ENCODE measurements at regions not wholly inside any gene's neighbourhood (a gene's known extent, or its start where the extent isn't known, plus 50 kb on each side); places are given as distances from the start of the nearest gene placed in this dataset.

- Mint-ChIP-seq H3K27ac (no peak overlapping the region), H3K4me3 (no peak overlapping the region), H3K27me3 (ENCODE audit: low read depth) (no peaks in the 10 kb centered on the region), H3K4me1 (peaks cover 3% of the 10 kb centered on the region; the same call in 1 of the 2 replicates), H3K36me3 (no peaks in the 10 kb centered on the region), H3K9me3 (0 out of 2 replicates have a peak, but pooled peaks cover 4% of the 10 kb centered on the region)
- TF ChIP-seq ETV6 (CRISPR knock-in tag; IDR thresholded peaks at IDR 0.05) (no peak), FOXP4 (CRISPR knock-in tag; IDR thresholded peaks at IDR 0.05) (no peak), E2F1 (CRISPR knock-in tag; IDR thresholded peaks at IDR 0.05) (no peak), IRF2 (CRISPR knock-in tag; IDR thresholded peaks at IDR 0.05; ENCODE audit: borderline replicate concordance, low read depth) (no peak), SMAD3 (CRISPR knock-in tag; IDR thresholded peaks at IDR 0.05; ENCODE audit: borderline replicate concordance) (no peak), HMGXB4 (CRISPR knock-in tag; IDR thresholded peaks at IDR 0.05) (no peak), CREB1 (CRISPR knock-in tag; IDR thresholded peaks at IDR 0.05) (no peak), GABPB1 (CRISPR knock-in tag; IDR thresholded peaks at IDR 0.05) (no peak), STAT6 (CRISPR knock-in tag; conservative IDR thresholded peaks at IDR 0.05; ENCODE audit: low read depth) (no peak), RELA (CRISPR knock-in tag; IDR thresholded peaks at IDR 0.05; ENCODE audit: borderline replicate concordance) (no peak), ZNF416 (CRISPR knock-in tag; IDR thresholded peaks at IDR 0.05) (no peak)
- TF ChIP-seq, protein P1, sequence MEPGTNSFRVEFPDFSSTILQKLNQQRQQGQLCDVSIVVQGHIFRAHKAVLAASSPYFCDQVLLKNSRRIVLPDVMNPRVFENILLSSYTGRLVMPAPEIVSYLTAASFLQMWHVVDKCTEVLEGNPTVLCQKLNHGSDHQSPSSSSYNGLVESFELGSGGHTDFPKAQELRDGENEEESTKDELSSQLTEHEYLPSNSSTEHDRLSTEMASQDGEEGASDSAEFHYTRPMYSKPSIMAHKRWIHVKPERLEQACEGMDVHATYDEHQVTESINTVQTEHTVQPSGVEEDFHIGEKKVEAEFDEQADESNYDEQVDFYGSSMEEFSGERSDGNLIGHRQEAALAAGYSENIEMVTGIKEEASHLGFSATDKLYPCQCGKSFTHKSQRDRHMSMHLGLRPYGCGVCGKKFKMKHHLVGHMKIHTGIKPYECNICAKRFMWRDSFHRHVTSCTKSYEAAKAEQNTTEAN (CRISPR knock-in tag; IDR thresholded peaks at IDR 0.05), result no peak
- TF ChIP-seq, protein P2, sequence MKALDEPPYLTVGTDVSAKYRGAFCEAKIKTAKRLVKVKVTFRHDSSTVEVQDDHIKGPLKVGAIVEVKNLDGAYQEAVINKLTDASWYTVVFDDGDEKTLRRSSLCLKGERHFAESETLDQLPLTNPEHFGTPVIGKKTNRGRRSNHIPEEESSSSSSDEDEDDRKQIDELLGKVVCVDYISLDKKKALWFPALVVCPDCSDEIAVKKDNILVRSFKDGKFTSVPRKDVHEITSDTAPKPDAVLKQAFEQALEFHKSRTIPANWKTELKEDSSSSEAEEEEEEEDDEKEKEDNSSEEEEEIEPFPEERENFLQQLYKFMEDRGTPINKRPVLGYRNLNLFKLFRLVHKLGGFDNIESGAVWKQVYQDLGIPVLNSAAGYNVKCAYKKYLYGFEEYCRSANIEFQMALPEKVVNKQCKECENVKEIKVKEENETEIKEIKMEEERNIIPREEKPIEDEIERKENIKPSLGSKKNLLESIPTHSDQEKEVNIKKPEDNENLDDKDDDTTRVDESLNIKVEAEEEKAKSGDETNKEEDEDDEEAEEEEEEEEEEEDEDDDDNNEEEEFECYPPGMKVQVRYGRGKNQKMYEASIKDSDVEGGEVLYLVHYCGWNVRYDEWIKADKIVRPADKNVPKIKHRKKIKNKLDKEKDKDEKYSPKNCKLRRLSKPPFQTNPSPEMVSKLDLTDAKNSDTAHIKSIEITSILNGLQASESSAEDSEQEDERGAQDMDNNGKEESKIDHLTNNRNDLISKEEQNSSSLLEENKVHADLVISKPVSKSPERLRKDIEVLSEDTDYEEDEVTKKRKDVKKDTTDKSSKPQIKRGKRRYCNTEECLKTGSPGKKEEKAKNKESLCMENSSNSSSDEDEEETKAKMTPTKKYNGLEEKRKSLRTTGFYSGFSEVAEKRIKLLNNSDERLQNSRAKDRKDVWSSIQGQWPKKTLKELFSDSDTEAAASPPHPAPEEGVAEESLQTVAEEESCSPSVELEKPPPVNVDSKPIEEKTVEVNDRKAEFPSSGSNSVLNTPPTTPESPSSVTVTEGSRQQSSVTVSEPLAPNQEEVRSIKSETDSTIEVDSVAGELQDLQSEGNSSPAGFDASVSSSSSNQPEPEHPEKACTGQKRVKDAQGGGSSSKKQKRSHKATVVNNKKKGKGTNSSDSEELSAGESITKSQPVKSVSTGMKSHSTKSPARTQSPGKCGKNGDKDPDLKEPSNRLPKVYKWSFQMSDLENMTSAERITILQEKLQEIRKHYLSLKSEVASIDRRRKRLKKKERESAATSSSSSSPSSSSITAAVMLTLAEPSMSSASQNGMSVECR (CRISPR knock-in tag; IDR thresholded peaks at IDR 0.05; ENCODE audit: borderline replicate concordance), result no peak
- ChIA-PET POLR2A (no interaction called here), CTCF (no interaction called here)
- no peak for DNase-seq (ENCODE audit: low spot score)
- ATAC-seq, result no peak
Measured at GRCh38 chr7:46633630-46634240, 712.7 kb upstream of the IGFBP3 start.
